ENCODE measurements at regions not wholly inside any gene's neighbourhood (a gene's known extent, or its start where the extent isn't known, plus 50 kb on each side); places are given as distances from the start of the nearest gene placed in this dataset.

DNA sequence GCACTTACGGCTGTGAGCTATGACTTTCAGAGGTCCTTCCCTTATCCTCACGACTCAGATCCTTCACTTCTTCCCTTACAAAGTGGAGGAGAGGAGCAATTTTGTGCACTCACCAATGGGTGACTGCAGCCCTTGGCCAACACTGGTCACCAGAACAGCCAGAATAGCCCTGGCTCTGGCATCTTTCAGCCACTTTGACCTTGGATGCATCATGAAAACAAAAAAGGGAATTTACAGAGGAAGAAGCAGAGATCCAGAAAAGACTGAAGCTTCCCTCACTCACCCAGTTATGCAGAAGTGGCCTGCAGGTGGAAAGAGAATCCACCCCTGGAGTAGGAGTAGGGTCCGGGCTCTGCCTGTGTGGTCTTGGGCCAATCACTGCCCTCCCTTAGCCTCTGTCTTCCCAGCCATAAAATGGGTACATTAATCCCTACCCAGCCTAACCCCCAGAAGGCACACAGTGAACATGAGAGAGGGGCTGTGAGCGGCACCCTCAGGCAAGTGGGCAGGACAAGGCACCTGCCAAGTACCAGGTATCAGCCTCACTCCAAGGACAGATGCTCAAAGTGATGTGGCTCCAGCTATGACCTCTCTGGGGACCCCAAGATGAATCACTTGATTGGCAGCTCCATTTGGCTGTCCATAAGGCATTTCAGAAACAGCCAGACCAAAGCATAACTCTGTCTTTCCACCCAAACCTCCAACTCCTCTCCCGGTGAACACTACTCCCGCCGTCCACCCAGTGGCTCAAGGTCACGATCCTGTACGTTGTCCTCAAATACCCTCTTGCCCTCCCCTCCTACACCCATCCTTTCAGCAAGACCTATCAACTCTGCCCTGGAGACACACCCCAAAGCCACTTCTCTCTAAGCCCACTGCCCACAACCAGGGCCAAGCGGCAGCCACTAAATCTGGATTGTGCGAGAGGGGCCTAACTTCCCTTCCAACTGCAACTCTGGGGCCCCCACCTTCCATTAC is 129.8 kb upstream of the ZMIZ1 start:
- no peak for DNase-seq

DNA sequence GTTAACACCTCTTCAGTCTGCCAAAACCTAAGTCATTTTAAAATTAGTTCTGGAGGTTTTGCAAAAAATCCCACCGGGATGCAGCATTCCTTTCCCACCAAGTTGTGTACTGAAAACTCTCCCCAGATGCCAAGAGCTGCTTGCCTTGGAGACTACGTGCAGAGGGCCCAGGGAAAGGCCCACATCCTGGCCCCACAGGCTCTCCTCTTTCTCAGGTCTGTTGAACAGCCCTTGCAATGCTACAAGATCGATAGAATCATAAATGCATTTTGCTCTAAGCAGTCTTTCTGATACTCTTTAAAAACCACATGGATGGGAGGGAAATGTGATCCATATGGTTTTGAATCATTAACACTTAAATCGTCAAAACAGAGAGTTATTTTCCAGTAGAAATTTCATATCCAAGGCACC is 126.7 kb upstream of the ZMIZ1 start:
- no peak for DNase-seq

DNA sequence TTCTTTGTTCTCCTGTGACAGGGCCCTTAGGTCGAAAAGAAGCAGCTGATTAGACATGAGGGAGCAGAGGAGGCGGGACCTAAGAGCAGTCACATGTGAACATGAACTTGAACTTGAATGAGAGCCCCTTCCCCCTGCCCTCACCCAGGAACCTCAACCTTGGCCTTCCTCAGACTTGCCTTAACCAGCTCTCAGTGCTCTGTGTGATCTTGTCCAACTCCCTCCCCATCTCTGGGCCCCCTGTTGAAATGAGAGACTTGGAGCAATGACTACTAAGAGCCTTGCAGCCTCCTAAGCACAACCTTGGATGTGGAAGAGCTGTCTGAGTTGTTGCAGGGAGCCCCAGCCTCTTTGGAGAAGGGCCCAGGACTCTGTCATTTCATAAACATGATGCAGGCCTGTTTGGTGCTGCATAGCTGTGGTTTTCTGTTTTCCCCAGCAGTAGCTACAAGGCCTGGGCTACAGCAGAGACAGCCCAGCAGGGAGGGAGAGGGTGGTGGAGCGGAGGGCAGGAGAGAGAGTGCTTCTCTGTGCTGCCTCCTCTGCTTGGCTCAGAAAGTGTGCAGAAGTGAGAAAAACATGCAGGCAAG is 123.9 kb upstream of the ZMIZ1 start:
- no peak for DNase-seq

GRCh38 chr10:78945838-78946237 is 122.9 kb upstream of the ZMIZ1 start:
- DNase-seq: no peak

GRCh38 chr10:78947226-78947625 is 121.5 kb upstream of the ZMIZ1 start:
- no peak for DNase-seq

- DNase-seq: no peak
Observed at GRCh38 chr10:78947733-78948132, 121.0 kb upstream of the ZMIZ1 start.

- DNase-seq: no peak
Observed at GRCh38 chr10:78948621-78949030, 120.1 kb upstream of the ZMIZ1 start.

DNA sequence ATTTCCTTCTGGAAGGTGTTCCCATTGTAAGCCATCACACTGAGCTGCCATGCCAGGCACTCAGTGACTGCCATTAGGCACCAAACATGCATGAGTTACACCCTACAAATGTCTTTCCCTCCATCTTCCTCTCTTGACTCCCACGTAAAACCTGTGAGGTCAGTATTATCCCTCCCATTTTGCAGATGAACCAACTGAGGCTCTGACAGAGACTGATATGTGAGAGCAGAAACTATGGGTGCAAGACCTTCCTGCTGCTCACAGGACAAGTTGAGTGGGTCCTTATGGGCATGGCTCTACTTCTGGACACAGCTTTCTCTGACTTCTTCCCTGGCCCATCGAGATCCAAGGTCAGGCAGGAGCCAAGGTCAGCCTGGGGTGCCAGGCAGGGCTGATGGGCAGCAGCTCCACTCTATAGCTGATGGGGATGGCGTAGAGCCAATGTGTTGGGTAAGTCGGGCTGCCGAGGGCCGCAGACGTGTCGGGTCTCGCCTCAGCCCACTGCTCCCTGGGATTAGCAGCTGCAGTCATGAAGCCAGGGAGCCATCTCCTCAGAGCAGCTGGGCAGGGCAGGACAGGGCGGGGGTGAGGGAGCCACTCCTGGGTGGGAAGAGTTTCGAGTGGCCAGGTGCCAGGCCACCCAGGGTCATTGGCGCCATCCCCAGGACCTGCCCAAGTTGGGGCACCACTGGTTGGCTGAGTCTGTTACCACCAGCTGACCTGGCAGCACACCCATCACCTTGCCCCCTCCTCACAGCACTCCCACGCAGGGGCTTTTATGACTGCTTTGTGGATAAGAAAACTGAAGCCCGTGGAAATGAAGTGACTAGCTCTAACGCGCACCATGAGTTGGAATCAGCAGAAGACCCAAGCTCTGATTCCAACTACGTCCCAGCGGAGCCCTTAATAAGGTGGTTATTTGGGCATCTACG is 117.8 kb upstream of the ZMIZ1 start:
- no peak for DNase-seq

DNA sequence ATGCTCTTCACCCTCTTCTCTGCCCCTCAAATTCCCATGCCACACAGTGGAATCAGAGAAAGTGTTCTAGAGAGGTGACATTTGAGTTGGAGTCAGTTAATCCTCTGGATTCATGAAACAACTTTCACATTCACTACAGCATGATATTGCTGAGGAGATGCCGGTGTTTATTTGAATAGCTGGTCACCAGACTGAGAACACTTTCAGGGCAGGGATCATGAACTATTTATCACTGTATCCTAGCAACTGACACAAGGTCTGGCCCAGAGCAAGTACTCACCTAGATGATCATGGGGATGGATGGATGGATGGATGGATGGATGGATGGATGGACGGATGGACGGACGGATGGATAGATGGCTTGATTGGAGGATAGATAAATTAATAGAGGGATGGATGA is 116.7 kb upstream of the ZMIZ1 start:
- no peak for DNase-seq

DNA sequence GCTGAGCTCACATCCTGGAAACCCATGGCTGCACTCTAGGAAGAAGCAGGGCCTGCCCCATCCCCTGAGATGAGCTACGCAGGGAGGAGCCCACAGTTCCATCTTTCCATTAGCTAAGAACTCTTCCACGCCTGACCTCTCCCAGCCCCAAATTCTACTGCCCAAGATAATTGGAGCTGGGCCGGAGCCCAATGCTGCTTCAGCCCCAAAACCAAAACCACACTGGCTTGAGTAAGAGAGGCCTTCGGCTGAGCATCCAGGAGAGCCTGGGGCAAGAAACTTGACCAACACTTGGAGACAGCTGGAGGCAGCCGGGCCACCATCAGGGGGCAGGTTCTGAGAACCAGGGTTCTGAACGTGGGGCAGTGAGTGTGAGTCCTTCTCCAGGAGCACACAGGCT is 116.1 kb upstream of the ZMIZ1 start:
- no peak for DNase-seq

GRCh38 chr10:78953113-78953798 is 115.5 kb upstream of the ZMIZ1 start:
- DNase-seq: no peak

DNA sequence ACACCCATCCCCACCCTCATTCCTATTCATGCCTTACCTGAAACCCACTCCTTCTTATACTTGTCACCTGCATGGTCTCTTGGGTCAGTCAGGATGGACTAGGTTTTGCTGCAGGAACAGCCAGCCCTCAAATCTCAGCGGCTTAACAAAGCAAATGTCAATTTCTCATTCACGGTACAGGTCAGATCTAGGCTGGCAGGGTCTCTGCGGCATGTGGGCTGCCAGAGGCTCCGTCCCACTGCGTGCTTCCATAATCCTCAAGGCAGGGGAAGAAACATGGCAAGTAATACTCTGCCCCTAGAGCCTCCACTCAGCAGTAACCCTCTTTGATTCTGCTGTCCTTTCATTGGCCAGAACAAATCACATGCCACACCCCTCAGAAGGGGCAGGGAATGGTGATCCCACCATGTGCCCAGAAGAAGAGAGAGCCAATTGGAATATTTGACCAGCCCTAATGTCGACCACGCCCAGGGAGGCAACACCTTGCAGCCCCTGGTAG is 114.9 kb upstream of the ZMIZ1 start:
- no peak for DNase-seq

DNA sequence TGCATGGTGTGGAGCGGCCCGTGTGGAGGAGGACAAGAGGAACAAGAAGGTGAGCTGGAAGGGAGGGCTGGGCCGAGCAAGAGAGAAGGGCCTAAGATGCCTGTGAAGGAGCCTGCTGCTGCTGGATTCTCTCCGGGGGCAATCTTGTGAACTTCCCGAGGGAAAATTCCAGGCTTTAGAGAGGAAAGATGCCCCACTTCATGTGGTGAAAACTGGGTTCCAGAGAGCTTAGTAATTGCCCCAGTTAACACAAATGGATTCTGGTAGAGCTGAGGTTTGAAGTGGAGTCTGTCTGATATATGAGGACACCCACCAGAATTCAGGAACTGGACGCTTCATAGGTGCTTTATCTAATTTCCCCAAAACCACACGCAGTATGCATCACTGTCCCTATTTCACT is 114.1 kb upstream of the ZMIZ1 start:
- DNase-seq: no peak

DNA sequence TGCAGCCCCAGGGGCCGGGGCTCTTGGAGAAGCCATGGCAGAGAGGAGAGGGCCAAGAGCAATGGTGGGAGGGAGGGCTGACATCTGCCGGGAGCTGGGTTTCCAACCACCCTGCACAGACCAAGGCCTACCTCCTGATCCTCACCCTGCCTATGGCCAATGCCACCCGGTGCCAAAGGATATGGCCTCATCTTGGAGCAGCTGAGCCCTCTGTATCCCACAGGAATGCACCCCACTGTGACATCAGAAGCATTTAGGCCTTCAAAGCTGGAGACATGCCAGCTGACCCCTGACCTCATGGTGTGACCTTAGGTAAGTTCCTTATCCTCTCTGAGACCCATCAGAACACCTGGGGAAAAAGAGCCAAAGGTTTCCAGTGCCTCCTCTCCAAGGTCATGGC is 113.6 kb upstream of the ZMIZ1 start:
- DNase-seq: no peak

GRCh38 chr10:78956391-78956790 is 112.4 kb upstream of the ZMIZ1 start:
- no peak for DNase-seq

GRCh38 chr10:78957471-78958039 is 111.2 kb upstream of the ZMIZ1 start:
- DNase-seq: no peak

- no peak for DNase-seq
Observed at GRCh38 chr10:78959217-78959923, 109.4 kb upstream of the ZMIZ1 start.

DNA sequence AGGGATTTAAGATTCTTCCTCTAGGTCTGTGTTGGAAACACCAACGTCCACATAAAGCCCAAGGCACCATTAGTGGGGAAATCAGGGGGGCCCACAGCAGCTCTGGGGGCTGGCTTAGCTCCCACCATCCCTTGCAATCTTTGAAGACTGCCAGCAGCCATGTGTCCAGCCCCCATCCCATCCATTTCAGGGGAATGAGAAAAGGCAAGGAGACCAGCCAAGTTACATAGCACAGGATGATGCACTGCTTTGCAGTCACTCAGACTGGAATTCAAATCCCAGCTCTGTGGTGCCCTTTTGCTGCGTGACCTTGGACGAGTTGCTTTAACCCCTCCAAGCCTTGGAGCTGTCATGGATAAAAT is 108.9 kb upstream of the ZMIZ1 start:
- no peak for DNase-seq

- DNase-seq: no peak
Observed at GRCh38 chr10:78960316-78960800, 108.4 kb upstream of the ZMIZ1 start.

GRCh38 chr10:78961760-78962159 is 107.0 kb upstream of the ZMIZ1 start:
- DNase-seq: no peak
